GM18909 (cell line): ENCODE measurements at regions not wholly inside any gene's neighbourhood (a gene's known extent, or its start where the extent isn't known, plus 50 kb on each side); places are given as distances from the start of the nearest gene placed in this dataset.

ENCODE experiments used
- ATAC-seq: cut with Tn5 transposase; IDR thresholded peaks from one replicate; pipeline ENCODE4 v1.9.1; 2021; ENCODE audit warnings: mild to moderate bottlenecking; ENCODE audit not compliant: unreplicated experiment, poor library complexity

DNA sequence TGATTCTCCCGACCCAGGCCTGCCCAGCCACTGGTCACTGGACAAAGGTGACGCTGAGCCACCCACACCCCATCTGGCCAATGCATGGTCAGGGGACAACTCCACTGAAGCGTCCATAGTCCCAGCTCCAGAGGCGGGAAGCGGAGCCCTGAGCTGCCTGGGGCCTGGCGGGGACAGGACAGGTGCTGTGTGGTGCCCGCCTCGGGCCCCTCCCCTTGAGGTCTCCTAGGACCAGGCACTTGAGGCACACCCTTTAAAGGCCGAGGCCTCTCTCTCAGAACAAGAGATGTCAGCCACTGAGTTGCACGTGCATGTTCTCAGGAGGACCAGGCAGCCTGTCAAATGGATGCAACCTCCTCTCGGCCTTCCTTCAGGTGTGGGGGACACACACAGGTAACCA, 52.5 kb upstream of the PPP2R2D start:
- no peak for ATAC-seq

- ATAC-seq, result no peak
These were observed 51.8 kb upstream of the PPP2R2D start for GRCh38 chr10:131848741-131849590.

DNA sequence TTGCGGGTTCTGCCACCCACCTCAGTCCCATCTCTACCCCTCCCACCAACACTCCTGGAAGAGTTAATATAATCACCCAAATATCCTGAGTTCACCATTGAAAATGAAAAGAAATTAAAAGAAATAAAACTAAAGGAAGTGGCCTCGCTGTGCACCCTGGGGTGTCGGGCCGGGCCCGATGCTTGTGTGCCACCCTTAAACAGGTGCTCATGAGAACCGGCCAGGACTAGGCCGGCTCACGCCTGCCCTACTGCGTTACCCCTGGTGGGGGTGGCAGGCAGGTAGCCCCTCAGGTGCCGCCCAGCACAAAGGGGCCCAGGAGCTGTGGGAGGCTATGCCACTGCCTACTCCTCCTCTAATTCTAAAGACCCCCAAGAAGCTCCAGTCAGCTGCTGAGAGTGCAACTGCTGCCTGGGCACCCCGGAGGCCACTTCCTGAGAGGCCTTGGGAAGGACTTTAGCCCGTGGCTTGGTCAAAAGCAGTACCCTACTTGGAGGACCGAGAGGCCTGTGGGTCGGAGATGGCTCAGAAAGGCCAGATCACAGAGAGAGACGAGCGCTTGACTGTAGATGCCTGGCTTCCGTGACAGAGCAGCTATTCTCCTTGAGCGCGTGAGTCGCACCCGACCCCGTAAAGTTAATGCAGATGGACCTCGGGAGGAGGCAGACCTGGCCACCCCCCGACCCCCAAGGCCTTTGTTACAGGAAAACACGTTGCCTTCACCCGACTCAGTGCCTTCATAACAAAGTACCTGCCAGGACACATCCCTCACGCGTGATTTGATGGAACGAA, 51.0 kb upstream of the PPP2R2D start:
- no peak for ATAC-seq

- no peak for ATAC-seq
These were observed 50.4 kb upstream of the PPP2R2D start for GRCh38 chr10:131850383-131850870.
